HL-60 (cell line): ENCODE measurements at regions not wholly inside any gene's neighbourhood (a gene's known extent, or its start where the extent isn't known, plus 50 kb on each side); places are given as distances from the start of the nearest gene placed in this dataset.

Source experiments
- POLR2AphosphoS5 ChIP-seq: IDR thresholded peaks from 2 replicates; pipeline ENCODE4 v1.6.1; 2012; ENCODE audit warnings: low read depth
- TF ChIP-seq, protein P1 (sequence below): IDR thresholded peaks from one replicate; pipeline ENCODE4 v1.5.1; 2011; ENCODE audit warnings: low read length, control low read depth, inconsistent platforms; ENCODE audit not compliant: insufficient read depth
- TF ChIP-seq, protein P2 (sequence below): IDR thresholded peaks from 2 replicates; pipeline ENCODE4 v1.6.1; 2012; ENCODE audit warnings: low read depth; ENCODE audit not compliant: insufficient replicate concordance

DNA sequence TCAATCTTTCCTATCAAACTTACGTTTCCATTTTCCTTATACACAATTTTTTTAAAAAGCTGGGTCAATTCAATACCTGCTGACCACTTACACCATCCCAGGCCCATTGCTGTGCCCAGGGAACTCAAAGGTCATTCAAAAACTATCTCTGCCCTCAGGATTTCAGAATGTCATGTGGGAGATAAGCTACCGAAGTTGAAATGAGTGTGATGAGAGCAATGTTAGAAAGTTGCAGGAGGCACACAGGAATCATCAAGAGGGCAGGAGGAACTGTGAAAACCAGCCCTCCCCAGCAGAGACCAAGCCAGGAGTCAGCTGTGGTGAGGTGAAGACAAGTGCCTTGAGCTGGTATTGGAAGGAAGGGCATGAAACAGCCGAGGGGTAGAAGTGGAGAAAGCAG is 195.9 kb downstream of the HS3ST3A1 start:
- TF ChIP-seq, protein P1, sequence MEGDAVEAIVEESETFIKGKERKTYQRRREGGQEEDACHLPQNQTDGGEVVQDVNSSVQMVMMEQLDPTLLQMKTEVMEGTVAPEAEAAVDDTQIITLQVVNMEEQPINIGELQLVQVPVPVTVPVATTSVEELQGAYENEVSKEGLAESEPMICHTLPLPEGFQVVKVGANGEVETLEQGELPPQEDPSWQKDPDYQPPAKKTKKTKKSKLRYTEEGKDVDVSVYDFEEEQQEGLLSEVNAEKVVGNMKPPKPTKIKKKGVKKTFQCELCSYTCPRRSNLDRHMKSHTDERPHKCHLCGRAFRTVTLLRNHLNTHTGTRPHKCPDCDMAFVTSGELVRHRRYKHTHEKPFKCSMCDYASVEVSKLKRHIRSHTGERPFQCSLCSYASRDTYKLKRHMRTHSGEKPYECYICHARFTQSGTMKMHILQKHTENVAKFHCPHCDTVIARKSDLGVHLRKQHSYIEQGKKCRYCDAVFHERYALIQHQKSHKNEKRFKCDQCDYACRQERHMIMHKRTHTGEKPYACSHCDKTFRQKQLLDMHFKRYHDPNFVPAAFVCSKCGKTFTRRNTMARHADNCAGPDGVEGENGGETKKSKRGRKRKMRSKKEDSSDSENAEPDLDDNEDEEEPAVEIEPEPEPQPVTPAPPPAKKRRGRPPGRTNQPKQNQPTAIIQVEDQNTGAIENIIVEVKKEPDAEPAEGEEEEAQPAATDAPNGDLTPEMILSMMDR: no peak
- TF ChIP-seq, protein P2, sequence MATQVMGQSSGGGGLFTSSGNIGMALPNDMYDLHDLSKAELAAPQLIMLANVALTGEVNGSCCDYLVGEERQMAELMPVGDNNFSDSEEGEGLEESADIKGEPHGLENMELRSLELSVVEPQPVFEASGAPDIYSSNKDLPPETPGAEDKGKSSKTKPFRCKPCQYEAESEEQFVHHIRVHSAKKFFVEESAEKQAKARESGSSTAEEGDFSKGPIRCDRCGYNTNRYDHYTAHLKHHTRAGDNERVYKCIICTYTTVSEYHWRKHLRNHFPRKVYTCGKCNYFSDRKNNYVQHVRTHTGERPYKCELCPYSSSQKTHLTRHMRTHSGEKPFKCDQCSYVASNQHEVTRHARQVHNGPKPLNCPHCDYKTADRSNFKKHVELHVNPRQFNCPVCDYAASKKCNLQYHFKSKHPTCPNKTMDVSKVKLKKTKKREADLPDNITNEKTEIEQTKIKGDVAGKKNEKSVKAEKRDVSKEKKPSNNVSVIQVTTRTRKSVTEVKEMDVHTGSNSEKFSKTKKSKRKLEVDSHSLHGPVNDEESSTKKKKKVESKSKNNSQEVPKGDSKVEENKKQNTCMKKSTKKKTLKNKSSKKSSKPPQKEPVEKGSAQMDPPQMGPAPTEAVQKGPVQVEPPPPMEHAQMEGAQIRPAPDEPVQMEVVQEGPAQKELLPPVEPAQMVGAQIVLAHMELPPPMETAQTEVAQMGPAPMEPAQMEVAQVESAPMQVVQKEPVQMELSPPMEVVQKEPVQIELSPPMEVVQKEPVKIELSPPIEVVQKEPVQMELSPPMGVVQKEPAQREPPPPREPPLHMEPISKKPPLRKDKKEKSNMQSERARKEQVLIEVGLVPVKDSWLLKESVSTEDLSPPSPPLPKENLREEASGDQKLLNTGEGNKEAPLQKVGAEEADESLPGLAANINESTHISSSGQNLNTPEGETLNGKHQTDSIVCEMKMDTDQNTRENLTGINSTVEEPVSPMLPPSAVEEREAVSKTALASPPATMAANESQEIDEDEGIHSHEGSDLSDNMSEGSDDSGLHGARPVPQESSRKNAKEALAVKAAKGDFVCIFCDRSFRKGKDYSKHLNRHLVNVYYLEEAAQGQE: no peak
- TF ChIP-seq POLR2AphosphoS5: no peak
